Neural progenitor cell (in vitro differentiated cells): ENCODE measurements at regions not wholly inside any gene's neighbourhood (a gene's known extent, or its start where the extent isn't known, plus 50 kb on each side); places are given as distances from the start of the nearest gene placed in this dataset.

Experiments
- EZH2 ChIP-seq: fragments of 200-600 bp; sonication (generic); IDR thresholded peaks from 2 replicates; pipeline ENCODE4 v1.6.1; 2017; ENCODE audit warnings: antibody characterized with exemption, mild to moderate bottlenecking, moderate library complexity
- EZH2phosphoT487 ChIP-seq: fragments of 200-600 bp; sonication (generic); IDR thresholded peaks from 2 replicates; pipeline ENCODE4 v1.6.1; 2017; ENCODE audit warnings: antibody characterized with exemption
- TF ChIP-seq, protein P1 (sequence below): fragments of 200-600 bp; sonication (generic); IDR thresholded peaks from 2 replicates; pipeline ENCODE4 v1.5.1; 2017; ENCODE audit warnings: antibody characterized with exemption, mild to moderate bottlenecking

DNA sequence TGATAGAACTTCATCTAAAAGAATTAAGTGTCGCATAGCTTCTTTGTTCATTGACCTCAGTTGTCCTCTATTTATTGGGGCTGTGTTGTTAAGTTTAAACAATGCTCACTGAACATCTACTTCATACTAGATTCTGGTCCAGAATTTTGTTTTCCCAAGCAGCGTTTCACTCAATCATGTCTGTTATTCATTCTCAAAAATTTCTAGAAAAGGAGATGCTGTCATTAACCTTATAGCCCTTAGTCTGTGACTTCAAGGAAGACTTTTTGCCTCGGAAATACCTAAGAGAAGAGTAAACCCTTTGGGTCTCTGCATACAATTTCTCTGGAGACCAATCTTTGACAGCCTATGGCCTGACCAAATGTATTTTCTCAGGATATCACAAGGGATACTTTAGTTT, 171.7 kb downstream of the FGF1 start:
- TF ChIP-seq EZH2phosphoT487 (no peak), EZH2 (no peak)
- TF ChIP-seq, protein P1, sequence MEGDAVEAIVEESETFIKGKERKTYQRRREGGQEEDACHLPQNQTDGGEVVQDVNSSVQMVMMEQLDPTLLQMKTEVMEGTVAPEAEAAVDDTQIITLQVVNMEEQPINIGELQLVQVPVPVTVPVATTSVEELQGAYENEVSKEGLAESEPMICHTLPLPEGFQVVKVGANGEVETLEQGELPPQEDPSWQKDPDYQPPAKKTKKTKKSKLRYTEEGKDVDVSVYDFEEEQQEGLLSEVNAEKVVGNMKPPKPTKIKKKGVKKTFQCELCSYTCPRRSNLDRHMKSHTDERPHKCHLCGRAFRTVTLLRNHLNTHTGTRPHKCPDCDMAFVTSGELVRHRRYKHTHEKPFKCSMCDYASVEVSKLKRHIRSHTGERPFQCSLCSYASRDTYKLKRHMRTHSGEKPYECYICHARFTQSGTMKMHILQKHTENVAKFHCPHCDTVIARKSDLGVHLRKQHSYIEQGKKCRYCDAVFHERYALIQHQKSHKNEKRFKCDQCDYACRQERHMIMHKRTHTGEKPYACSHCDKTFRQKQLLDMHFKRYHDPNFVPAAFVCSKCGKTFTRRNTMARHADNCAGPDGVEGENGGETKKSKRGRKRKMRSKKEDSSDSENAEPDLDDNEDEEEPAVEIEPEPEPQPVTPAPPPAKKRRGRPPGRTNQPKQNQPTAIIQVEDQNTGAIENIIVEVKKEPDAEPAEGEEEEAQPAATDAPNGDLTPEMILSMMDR: no peak
